GM21576 (cell line): ENCODE measurements at regions not wholly inside any gene's neighbourhood (a gene's known extent, or its start where the extent isn't known, plus 50 kb on each side); places are given as distances from the start of the nearest gene placed in this dataset.

ENCODE experiments used
- ATAC-seq: cut with Tn5 transposase; IDR thresholded peaks from one replicate; pipeline ENCODE4 v1.9.1; 2021; ENCODE audit warnings: mild to moderate bottlenecking, moderate library complexity; ENCODE audit not compliant: unreplicated experiment

- no peak for ATAC-seq
Observed at GRCh38 chr3:127033171-127033570, 50.3 kb downstream of the PLXNA1 start.

GRCh38 chr3:127033786-127034185, 50.9 kb downstream of the PLXNA1 start:
- no peak for ATAC-seq

- no peak for ATAC-seq
Observed at GRCh38 chr3:127034195-127034989, 51.5 kb downstream of the PLXNA1 start.

GRCh38 chr3:127034990-127035652, 52.2 kb downstream of the PLXNA1 start:
- no peak for ATAC-seq

- no peak for ATAC-seq
Observed at GRCh38 chr3:127035677-127036076, 52.8 kb downstream of the PLXNA1 start.

- ATAC-seq, result no peak
Observed at GRCh38 chr3:127036209-127037020, 53.5 kb downstream of the PLXNA1 start.

GRCh38 chr3:127037021-127037400, 54.1 kb downstream of the PLXNA1 start:
- ATAC-seq, result no peak

GRCh38 chr3:127037418-127037841, 54.5 kb downstream of the PLXNA1 start:
- no peak for ATAC-seq

- ATAC-seq, result no peak
Observed at GRCh38 chr3:127037971-127038446, 55.1 kb downstream of the PLXNA1 start.

GRCh38 chr3:127038466-127038865, 55.6 kb downstream of the PLXNA1 start:
- ATAC-seq, result no peak

- ATAC-seq, result no peak
Observed at GRCh38 chr3:127038923-127039581, 56.1 kb downstream of the PLXNA1 start.

GRCh38 chr3:127039719-127040118, 56.8 kb downstream of the PLXNA1 start:
- ATAC-seq, result no peak

GRCh38 chr3:127040216-127040615, 57.3 kb downstream of the PLXNA1 start:
- no peak for ATAC-seq

- no peak for ATAC-seq
Observed at GRCh38 chr3:127041264-127041820, 58.4 kb downstream of the PLXNA1 start.

- ATAC-seq, result no peak
Observed at GRCh38 chr3:127041933-127042332, 59.0 kb downstream of the PLXNA1 start.

GRCh38 chr3:127042634-127043033, 59.7 kb downstream of the PLXNA1 start:
- ATAC-seq, result no peak

- no peak for ATAC-seq
Observed at GRCh38 chr3:127043041-127043641, 60.2 kb downstream of the PLXNA1 start.

- no peak for ATAC-seq
Observed at GRCh38 chr3:127043731-127044510, 61.0 kb downstream of the PLXNA1 start.

- ATAC-seq, result no peak
Observed at GRCh38 chr3:127044996-127045395, 62.1 kb downstream of the PLXNA1 start.
